KBM-7 (cell line): ENCODE measurements at regions not wholly inside any gene's neighbourhood (a gene's known extent, or its start where the extent isn't known, plus 50 kb on each side); places are given as distances from the start of the nearest gene placed in this dataset.

Experiments used
- DNase-seq: peaks from one replicate; pipeline ENCODE4 v3.0.0-alpha.2; 2015
- in situ Hi-C: fragments of 300-500 bp; cut with MboI; formaldehyde crosslinking; loops from 2 replicates; pipeline ENCODE4 v1.14.3; 2020; ENCODE audit warnings: low sequenced_read_pairs, low pct_unique_long_range_greater_than_20kb, mixed read lengths

- no peak for DNase-seq
- in situ Hi-C loops, result no loop called here
Measured at GRCh38 chr3:31124373-31124772, 229.9 kb upstream of the GADL1 start.

DNA sequence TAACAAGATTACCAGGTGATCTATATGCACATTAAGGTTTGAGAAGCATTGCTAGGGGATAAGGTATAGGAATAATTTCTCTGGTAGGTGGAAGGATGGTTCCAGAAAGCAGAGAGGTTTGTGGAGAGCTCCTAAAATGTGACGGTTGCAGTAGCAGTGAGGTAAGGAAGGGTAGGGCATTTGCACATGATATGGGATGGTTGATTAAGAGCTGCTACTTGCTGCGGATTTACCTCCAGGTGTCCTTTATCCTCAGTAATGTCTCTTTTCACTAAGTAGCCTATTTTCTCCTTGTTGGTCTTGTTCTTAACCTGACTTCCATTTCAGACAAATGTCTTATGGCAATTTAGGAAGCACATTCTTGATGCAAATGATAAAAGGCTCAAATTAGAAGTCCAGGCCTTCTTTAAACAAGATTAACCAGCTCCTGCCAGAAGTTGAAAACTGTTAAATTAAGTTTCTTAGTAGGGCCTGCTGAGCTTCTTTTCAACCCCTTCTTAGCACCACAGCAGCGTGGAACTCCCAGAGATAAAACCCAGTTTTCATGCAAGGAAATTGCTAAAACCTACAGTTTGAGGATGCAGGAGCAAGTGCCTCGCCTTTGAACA, 231.1 kb upstream of the GADL1 start:
- in situ Hi-C loops, result no loop called here
- no peak for DNase-seq

DNA sequence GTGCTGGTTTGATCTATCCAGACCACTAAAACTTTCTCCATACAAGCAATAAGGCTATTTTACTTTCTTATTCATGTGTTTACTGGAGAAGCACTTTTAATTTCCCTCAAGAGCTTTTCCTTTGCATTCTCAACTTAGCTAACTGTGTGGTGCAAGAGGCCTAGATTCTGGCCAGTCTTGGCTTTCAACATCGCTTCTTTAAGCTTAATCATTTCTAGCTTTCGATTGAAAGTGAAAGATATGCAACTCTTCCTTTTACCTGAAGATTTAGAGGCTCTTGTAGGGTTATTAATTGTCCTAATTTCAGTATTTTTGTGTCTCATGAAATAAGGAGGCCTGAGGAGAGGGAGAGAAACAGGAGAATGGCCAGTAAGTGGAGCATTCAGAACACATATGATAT, 234.8 kb upstream of the GADL1 start:
- no peak for DNase-seq
- in situ Hi-C loops, result no loop called here

- in situ Hi-C loops, result no loop called here
- DNase-seq, result peak; percentile 45
Measured at GRCh38 chr3:31132132-31132769, 237.8 kb upstream of the GADL1 start.

GRCh38 chr3:31133541-31133940, 239.1 kb upstream of the GADL1 start:
- in situ Hi-C loops, result no loop called here
- DNase-seq, result no peak

DNA sequence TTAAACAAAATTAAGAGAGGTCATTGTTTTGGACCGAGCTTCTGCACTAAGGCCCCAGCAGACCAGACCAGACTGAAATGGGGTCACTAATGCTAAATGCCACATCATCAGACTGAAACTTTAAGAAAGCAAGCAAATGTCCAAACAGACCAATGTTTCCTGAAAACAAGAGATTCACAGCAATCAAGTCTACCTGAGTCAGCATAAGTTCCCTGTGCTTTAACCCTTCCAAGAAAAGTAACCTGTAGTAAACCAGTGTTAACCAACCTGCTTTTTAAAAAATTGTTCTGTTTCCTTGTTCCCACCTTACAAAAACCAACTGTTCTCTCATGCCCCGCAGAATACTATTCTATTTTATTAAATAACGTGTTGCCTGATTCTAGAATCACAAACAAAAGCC, 241.1 kb upstream of the GADL1 start:
- in situ Hi-C loops, result no loop called here

DNA sequence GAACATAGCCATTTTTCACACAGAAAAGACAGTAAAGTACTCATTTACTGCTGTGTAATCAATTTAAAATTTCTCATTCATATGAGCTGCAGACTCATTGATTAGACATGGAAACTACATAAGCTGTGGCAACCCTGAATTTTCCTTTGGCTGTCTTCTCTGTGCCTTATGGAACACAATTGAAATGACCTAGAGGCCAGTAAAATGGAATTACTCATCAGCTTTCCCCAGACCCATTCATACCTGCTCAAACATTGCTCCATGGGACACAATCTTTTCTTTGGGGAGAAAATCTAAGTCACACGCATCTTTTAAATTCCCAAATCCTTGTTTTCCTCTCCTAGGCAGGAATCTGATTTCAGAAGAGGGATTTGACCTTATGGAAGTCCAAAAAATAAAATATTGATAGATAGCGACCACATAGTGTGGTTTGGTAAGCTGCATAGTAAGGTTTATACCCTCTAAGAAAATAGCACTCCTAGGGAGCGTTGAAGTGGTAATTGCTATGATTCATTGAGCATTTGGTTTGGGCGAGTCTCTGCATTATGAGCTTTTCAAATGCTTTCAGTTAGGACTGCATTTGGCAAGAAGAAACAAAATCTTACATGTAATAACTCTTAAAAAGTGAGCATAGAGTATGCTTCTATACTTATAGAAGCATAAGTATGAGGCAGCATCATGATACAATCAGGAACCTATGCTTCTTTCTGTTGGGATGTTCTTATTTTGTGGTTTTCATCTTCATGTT, 243.4 kb upstream of the GADL1 start:
- in situ Hi-C loops, result no loop called here
- DNase-seq, result no peak

More for the DNA sequence above, 241.1 kb upstream of the GADL1 start:
- no peak for DNase-seq

DNA sequence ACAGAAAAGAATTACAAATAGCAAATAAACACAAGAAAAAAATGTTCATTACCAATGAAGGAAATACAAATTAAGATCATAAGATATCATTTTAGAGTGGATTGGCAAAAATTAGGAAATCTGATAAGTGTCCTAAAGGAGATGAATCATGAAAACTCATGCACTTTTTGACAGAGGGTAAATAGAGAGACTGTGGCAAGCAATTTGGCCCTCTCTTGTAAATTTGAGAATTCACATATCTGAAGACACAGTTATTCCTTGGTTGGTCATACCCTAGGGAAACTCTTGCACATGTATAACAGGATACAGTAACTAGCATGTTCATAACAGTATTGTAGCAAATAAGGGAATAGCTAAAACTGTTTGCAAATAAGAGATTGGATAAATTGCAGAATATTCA, 246.0 kb upstream of the GADL1 start:
- in situ Hi-C loops, result no loop called here
- DNase-seq, result no peak

- in situ Hi-C loops, result no loop called here
- no peak for DNase-seq
Measured at GRCh38 chr3:31142139-31142538, 247.7 kb upstream of the GADL1 start.

DNA sequence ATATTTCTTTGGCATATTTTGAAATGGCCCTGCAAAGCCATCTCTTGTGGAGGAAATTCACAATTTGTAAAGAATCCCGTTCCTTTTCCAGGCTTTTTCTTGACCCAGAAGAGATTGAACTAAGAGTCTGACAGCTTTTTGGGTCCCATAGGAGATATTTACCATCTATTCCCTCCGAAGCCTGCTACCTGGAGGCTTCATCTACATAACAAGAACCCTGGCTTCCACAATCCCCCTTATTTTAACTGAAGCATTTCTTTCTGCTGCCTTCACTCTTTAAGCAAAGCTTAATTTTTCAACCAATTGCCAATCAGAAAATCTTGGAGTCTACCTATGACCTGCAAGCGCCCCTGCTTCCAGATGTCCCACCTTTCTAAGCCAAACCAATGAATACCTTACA, 248.1 kb upstream of the GADL1 start:
- in situ Hi-C loops, result no loop called here

DNA sequence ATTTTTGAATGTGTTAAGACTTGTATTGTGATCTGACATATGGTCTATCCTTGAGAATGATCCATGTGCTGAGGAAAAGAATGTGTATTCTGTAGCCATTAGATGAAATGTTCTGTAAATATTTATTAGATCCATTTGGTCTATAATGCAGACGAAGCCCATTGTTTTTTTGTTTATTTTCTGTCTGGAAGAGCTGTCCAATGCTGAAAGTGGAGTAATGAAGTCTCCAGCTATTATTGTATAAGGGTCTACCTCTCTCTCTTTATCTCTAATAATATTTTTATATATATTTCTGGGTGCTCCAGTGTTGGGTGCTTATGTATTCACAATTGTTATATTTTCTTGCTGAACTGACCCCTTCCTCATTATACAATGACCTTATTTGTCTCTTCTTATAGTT, 250.6 kb upstream of the GADL1 start:
- in situ Hi-C loops, result no loop called here

More for the DNA sequence above, 248.1 kb upstream of the GADL1 start:
- DNase-seq, result no peak

GRCh38 chr3:31147550-31147949, 253.1 kb upstream of the GADL1 start:
- in situ Hi-C loops, result no loop called here
- no peak for DNase-seq

More for the DNA sequence above, 250.6 kb upstream of the GADL1 start:
- DNase-seq, result no peak

DNA sequence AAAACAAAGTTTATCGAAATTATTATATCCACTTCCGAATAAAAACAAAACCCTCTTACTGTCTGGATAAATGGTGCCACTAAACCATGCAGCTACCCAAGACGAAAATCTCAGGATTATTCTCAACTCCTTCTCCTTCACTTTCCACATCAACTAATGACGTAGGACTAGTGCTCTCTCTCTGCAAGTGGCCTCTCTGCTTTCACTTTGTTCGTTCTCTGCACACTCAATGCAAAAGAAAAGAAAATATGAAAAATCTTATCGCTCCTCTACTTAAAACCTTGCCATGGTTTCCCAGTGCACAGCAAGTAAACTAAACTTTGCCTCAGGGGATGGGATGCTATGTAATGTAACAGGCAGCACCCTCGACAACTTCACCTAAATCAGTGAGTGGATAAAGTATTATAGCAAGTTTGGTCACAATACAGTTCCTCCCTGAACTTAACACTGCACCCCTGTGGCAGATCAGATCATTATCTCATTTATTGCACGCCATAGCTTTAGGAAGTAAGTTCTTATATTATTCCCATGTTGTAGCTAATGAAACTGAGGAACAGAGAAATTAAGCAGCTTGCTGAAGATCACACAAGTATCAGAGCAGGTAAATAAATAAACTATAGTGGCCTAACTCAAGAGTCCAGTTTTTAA, 262.7 kb upstream of the GADL1 start:
- DNase-seq, result no peak

DNA sequence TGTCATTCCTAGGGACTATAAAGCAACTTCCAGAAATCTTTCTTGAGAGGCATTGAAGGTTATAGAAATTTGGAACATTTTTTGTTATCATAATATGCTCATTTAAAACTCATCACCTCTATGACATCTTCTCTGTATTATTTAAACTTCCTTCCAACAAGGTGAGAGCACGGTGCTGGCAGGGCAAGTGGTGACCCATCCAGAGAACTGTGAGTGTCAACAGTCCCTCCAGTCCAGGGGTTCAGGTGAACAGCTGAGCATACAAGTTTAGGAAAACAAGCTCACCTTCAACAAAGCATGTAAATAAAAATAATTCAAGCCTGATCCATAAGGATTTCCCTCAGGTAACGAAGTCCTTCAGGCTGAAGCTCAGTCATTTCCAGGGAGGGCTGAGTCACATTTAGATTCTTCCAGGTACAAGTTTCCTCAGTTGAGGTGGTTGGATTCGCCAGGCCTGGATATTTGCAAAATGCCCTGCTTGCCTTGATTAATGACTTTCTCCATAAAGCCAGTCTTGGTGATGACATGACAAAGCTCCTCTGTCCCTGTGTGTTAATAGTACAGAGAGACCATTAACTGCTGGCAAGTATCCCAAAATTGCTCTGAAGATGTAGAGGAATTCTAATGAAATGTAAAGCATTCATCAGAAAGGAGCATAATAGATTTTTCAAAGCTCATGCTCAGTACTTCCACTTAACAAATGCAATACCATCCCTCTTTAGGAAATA, 263.6 kb upstream of the GADL1 start:
- DNase-seq, result no peak
- in situ Hi-C loops, result no loop called here

More for the DNA sequence above, 262.7 kb upstream of the GADL1 start:
- in situ Hi-C loops, result no loop called here

DNA sequence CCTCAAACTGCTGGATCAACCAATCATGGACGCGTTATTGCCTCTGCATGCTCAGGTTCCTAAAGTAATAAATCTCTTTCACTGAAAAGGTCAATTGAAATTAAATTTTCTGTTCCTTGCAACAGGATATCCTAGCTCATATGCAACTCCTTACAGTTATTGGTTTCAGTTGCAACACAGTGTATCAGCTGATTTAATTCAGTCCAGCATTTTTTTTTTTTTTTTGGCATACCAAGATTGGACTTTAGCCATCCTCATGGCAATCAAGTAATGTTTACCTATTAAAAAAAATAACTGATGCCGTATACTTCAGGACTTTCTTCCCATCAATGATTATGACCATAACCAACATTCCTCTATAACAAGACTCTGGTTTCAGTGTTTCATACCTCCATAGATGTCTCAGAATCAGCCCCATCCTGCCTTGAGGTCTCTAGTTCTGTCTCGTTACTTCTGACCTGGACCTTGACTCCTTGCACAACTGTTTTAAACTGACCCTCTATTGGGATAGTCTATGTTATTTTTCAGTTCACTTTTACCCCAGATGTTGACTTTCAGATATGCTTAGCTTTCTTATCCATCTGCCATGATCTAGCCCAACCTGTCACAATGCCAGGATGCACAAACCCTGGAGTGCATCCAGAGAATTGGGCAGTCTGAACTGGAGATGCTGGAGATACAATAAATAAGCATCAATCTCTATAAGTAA, 265.0 kb upstream of the GADL1 start:
- in situ Hi-C loops, result no loop called here
- DNase-seq, result no peak

- in situ Hi-C loops, result no loop called here
- no peak for DNase-seq
Measured at GRCh38 chr3:31161889-31162288, 267.4 kb upstream of the GADL1 start.

GRCh38 chr3:31164381-31164780, 269.9 kb upstream of the GADL1 start:
- DNase-seq, result no peak
- in situ Hi-C loops, result no loop called here

GRCh38 chr3:31165399-31165860, 271.0 kb upstream of the GADL1 start:
- DNase-seq, result no peak
- in situ Hi-C loops, result no loop called here
